HG02678 (cell line): ENCODE measurements at regions not wholly inside any gene's neighbourhood (a gene's known extent, or its start where the extent isn't known, plus 50 kb on each side); places are given as distances from the start of the nearest gene placed in this dataset.
"Not testable (repeated sequence)": the region's sequence is repeated elsewhere in the genome, so short reads cannot be mapped to it uniquely, and the experiment has no call there.

ENCODE experiments used
- ATAC-seq: cut with Tn5 transposase; IDR thresholded peaks from one replicate; pipeline ENCODE4 v1.9.1; 2021; ENCODE audit warnings: mild to moderate bottlenecking, moderate library complexity; ENCODE audit not compliant: unreplicated experiment

DNA sequence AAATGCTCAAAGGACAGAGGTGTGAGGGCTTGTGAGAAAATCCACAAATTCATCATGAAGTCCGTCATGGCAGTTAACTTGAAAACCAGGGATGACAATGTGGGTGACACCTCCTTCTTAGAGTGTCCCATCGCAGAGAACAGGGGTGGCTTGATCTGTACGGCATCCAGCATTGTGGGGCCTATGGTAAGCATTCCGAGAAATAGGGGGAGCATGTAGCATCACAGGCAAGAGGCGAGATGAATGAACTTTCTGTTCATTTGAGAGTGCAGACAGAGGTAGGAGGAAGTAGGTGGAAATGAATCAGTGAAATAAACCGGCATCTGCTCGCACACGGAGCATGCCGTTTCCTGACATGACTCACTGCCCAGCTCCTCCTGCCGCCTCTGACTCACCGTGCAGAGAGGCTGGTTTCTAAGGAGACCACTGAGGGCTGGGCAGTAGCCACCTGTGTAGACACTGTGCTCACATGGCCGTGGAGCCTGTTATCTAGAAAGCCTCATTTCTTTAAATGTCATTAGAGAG, 339.0 kb downstream of the RFC3 start:
- ATAC-seq = peak; percentile 99

DNA sequence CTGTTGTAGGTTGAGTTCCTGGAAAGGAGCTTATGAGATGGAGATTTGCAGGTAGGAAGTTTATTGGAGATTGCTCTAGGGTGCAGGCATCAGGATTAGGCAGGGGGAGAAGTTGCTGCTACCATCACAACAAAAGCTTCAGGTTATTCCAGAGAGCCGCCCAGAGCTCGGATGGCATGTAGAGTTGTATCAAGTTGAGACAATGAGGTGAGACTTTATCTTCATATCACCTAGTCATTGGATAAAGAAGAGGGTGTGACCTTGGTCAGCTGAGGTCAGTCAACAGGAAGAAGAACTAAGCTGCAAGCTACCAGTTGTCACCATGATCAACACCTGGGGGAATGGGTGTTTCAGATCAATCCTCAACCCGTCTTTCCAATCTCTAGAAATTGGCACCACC, 342.0 kb downstream of the RFC3 start:
- no peak for ATAC-seq

DNA sequence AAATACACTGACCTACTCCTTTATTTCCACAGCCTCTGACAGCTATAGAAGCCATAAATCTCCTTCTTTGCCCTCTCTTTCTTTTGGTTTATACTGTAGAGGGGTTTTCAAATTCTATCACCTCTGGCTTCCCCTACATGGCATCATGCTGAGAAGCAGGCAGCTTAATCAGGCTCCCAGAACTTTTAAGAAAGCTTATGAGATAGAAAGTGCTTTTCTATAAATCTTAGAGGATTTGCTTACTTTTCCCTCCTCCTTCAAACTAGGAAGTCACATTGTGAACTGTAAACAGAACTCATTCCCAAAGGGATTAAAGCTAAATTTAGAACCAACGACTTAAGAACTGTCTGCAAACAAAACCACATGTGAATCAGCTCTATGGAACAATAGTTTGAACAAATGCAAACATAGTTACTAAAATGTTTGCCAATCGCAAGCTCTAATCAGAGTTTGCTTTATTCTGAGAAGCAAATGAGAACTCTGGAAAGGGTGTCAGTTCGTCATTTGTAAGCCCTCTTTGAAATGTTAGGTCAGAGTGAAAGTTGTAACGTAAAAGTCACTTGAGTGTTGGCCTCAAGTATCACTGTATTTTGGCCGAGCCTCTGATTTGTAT, 344.1 kb downstream of the RFC3 start:
- ATAC-seq = no peak

DNA sequence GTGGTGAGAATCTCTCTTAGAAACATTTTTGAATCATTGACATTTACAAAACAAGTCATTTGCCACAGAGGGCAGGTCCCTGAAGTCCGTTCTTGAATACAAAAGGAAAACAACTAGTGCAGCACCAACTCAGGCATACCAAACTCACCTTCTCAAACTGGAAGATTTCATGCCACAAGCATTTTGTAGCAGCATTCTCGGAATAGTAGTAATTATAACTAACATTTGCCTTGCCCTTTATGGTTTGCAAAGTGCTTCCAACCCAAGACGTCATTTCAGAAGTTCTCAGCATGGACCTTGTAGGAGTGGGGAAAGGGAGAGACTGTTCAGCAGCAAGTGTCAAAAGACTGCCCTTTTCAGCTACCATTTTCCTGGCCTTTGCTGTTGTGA, 344.6 kb downstream of the RFC3 start:
- ATAC-seq = no peak

DNA sequence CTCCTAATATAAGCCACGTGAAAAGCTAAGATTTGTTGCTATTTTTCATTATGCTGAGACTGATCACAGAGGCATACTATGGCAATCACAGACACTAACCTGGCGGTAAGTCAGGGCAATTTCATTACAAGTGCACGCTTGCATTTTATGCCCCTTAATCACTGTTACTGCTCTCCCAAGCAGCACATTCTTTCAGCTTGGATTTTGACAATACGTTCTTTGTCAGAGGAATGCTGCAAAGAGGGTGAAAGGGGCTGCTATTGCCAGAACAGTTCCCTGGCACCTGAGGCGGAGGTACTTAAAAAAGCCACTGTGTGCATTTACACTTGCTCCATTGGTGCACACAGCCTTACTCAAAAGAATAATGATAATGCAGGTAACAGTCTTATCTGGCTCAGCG, 346.6 kb downstream of the RFC3 start:
- ATAC-seq = no peak

DNA sequence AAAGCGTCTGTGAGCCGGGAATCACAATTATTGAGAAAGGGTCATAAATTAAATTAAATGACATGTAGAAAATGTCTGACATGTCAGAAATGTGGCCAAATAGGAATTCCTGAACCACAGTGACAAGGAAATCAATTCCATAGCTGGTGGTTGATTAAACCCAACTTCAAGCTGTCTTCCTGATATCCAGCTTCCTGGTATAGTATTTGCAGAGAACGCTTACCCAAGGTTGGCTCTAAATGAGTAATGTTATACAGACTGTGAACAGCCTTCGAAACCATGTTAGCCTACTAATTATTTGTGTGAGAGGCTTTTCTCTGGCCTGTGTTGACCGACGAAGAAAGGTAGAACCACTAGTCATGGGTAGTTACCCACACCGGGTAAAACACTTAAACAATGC, 347.2 kb downstream of the RFC3 start:
- ATAC-seq = no peak

DNA sequence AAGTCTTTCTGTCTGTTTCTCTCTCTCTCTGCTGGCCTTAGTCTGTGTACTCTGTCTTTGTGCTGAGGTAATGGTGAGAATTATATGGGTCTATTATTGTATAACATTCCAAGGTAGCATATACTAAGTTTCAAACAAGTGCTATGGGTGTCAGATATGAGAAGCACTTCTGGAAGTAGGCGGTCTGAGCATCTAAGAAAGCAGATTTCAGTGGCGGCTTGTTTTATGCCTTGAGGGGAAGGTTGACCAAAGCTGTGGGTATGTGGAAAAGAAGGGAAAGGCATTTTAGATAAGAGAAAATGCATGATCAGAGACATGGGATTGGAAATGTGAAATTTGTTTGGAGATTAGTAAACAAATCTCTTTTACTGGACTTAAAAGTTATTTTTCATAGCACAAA, 348.5 kb downstream of the RFC3 start:
- no peak for ATAC-seq

DNA sequence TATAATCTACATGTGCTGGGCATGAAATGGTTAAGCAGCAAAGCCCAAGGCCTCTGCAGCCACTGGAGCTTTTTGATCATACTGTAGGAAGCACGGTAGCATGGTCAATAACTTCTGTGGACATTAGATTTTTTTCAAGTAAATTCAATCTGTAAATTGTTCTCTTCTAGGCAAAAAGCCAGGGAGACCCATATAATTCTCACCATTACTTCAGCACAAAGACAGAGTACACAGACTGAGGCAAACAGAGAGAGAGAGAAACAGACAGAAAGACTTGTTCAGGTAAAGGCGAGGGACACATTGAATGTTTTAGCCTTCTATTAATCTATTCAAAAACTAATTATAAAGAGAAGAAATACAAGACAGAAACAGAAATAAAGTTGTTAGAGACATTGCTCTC, 349.4 kb downstream of the RFC3 start:
- ATAC-seq = no peak

DNA sequence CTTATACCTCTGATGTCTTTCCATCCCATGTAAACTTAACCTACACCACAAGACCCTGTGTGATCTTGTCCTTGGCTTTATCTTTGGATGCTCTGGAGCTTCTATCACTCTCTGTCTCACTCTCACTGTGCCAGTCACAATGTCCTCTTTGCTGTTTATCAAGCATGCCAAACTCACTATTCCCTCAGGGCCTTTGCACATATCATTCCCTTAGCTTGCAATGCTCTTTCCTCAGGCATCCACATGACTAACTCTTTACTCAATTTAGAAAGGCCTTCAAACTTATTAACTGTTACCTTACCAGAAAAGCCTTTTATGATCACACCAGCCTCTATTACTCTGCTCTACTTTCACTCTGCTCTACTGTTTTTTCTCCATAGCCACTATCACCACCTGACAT, 354.1 kb downstream of the RFC3 start:
- ATAC-seq = no peak

DNA sequence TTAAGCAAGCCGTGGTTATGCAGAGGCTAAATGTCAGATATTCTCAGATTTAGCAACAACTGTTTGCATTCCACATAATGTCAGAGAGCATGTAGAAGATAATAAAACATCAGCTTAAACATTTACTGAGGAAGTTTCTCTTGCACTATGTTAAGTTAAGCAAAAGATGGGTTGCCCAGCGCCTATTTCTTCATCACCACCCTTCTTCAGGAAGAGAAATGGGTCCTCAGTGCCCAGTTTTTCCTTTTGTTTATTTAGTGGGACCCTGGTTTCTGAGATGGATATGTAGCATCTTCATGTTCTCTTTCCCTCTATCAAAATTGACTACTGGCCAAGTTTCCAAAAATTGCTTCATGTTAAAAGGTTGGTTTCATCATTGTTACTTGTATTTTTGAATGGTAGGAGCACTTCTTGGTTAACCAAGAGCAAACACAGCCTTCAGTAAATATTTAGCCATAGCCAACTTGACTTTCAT, 356.8 kb downstream of the RFC3 start:
- no peak for ATAC-seq

DNA sequence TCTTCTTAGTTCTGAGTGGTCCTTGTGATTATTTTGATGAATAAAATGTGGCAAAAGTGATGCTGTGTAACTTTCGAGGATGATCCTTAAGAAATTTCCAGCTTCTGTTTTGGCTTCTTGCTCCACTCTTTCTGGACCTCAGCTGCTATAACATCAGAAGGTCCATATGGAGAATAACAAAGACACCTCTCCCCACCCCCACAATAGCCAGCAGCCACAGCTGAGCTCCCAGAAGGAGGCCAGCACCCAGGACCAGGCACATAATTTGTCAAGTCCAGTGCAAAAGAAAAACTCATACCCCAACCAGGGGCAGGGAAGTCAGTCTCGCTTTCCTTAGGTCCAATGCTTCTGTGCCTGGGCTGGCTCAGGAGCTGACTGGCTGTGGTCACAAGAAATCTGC, 357.6 kb downstream of the RFC3 start:
- no peak for ATAC-seq

DNA sequence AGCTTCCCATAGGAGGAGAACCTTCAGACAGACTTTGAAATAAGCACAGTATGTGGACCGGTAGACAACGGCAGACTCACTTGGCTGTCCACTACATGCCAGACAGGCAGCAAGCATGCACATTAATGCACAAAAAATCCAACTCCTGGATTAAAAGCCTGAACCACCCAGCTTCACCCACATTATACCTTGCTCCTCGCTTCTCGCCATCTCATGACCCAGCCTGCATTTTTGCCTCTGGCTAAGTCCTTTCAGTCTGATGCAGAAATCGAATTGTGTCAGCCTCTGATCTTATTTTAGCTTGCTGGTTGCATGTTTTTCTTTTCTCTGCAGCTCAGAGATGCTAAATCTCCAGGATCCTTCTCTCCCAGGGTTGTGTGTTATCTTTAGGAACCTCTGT, 358.7 kb downstream of the RFC3 start:
- ATAC-seq = no peak

DNA sequence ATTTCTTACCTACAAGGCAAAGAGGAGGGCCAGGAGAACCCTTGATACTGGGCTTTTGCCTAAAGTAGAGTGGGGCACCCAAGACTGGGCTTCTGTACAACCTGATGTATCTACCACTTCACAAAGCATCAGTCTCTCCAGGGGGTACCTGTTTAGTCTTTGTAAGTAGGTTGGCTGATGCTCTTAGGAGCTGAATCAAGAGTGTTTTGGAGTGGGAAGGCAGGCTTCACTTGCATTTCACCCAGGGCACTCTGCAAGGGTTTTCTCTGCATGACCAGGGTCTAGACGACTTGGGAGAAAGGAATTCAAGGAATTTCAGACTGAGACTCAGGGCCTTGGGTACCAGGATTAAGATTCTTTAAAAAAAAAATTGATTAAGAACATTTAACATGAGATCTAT, 361.5 kb downstream of the RFC3 start:
- no peak for ATAC-seq

DNA sequence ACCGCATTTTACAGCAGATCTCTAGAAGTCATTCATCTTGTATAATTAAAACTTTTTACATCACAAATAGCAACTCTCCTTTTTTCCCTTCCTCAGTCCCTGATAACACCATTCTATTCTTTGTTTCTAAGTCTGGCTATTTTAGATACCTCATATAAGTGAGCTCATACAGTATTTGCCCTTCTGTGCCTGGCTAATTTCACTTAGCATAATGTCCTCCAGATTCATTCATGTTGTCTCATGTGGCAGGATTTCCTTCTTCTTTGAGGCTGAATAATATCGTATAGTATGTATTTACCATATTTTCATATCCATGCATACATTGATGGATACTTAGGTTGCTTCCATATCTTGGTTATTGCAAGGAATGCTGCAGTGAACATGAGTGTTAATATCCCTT, 362.0 kb downstream of the RFC3 start:
- no peak for ATAC-seq

DNA sequence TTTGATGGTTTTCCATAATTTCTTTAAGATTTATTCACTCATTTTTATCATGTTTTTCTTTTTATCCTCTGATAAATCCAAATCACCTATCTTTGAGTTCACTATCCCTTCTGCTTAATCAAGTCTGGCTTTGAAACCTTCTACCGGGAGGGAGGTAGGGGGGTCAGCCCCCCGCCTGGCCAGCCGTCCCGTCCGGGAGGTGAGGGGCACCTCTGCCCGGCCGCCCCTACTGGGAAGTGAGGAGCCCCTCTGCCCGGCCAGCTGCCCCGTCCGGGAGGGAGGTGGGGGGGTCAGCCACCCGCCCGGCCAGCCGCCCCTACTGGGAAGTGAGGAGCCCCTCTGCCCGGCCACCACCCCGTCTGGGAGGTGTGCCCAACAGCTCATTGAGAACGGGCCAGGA, 363.3 kb downstream of the RFC3 start:
- not testable (repeated sequence) for ATAC-seq

DNA sequence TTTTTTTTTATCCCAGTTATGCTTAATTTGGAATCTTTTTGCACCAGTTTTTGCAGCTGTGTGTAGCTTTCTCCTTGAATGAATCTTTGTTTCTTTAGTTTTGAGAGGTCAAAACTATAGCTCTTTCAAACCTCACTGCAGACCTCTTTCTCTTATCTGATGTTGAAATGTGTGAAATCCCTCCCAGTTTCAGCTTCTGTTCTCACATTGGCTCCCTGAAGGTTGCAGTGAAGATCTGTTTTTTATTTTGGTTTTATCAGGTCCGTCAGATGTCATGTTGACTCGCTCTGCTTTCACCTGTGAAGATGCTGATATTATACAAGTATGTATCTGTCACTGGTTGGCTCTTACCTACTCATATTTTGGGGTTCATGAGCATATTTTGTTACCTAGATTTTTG, 372.0 kb downstream of the RFC3 start:
- no peak for ATAC-seq

DNA sequence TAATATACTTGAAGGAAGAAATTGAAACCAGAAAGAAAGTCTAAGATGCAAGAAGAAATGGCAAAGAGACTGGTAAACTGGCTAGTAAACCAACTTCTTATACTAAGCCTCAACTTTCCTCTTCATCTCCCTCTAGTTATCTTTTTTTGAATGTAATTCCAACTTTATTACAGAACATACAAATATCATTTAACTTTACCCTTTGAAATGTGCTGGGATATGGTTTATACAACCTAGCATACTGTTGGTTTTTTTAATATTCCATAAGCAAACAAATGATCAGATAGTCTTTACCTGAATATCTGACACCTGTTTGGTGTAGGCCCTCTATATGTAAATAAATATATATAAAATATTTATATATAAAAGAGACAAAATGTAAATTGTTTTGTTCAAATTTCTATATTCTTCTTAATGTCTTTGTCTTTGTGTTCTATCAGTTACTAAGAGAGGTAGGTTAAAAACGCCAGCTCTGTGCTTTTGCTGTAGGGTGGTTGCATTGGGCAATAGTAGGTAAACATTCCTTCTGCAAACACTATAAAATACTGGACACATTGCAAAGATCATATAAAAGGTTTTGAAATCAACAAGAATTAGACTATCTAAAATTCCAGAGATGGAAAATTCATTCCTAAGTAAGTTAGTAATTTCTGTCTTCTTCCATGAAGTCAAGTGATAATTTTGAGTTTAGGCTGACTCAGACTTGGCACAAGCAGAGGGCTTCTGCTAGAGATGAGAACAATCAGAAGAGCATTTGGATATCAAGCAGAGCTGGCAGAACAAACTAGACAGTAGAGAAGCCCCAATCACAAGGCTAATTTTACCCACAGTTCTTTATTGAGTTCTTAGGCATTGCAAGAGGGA, 383.3 kb downstream of the RFC3 start:
- ATAC-seq = no peak

DNA sequence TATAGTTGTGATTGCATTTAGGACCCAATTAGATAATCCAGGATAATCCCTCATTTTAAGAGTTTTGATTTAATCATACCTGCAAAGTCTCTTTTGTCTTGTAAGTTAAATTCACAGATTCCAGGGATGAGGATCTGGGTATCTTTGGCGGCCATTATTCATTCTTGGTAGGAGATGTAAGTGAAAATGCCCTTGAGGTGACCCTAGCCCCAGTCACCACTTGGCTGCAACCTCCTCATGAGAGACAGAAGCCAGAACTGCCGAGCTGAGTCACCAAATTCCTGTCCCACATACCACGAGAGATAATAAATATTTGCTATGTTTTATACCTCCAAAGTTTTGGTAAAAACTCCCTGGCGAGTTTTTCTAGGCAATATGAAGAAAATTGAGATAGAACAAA, 389.4 kb downstream of the RFC3 start:
- ATAC-seq = no peak

DNA sequence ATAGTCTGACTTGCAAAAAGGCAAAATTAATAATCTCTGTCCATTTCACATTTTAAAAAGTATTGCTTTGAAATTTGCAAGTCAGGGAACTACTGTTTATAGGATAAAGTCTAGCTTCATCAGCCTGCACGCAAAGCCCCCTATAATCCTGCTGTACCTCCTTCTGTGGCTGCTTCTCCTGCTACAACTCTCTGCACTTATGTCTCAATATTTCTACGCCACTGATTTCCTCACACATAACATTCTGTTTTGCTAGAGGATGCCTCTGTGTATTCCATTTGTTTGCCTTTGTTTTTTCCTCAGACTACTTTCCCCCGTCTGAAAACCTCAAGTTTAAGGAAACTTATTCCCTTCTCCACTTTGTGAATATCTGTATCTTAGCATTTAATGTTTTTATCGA, 389.9 kb downstream of the RFC3 start:
- no peak for ATAC-seq

DNA sequence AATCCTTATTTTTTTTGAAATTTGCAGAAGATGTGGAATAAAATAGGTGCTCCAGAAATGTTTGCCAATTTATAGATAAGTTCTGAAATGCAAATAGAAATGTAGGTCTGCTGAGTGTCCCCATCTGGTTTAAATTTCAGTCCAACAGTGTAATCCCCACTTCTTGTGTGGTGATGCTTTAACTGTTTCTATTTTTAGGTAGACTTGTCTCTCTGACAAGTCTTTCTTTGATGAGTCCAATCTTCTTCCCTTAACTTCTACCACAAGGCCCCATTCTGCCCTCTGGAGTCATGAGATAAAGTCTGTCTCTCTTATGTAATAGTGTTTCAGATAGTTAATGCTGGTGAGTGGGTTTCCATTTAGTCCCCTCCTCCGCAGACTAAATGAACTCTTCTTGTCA, 390.4 kb downstream of the RFC3 start:
- ATAC-seq = no peak

DNA sequence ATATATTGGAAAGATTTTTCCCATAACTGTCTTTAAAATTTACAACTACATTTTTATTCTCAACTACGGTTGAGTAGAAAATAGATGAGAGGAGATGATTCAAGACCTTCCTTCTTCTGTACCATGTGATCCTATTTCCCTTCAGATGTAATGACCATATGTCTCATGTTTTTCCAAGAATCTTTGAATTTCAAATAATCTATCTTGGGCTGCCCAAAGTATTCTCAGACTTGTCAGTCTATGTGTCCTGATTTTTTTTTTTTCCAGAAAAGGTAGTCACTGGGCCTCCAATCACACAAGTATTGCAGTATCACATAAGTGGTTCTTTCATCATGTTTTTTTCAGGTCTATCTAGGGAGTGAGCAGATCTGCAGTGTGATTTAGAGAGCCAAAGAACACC, 392.4 kb downstream of the RFC3 start:
- ATAC-seq = no peak

DNA sequence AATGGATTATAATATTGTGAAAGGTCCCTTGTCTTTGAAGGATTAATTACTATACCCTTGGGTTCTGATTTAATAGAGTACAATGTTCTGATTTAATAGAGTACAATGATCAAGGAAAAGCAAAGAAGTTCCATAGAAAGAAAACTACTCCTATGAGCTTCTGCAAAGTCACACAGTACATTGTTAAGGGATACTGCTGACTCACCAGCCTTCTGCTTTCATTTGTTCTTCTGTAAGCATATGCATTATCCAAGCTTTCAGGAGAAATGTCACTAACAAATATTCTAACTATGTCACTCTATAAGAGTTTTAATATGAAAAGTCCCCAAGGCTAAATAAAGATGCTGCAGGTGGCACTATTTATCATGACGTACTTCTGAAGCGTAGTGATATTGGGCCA, 396.7 kb downstream of the RFC3 start:
- ATAC-seq = no peak
